HepG2 (cell line): ENCODE measurements at regions not wholly inside any gene's neighbourhood (a gene's known extent, or its start where the extent isn't known, plus 50 kb on each side); places are given as distances from the start of the nearest gene placed in this dataset.

Experiments
- ATAC-seq: fragments of 200-7000 bp; cut with Tn5 transposase; 3 replicates; pipeline ENCODE4 v1.9.1; 2020; ENCODE audit warnings: mild to moderate bottlenecking, moderate library complexity
- BruUV-seq: library from RNA; stranded (reverse); fragments of 400-500 nt; replicated peaks from 2 replicates; lab custom pipeline; 2021; lab: Mats Ljungman, UMichigan
- CTCF ChIA-PET: fragments of 300-600 bp; formaldehyde crosslinking; extraction: SDS; loops from one replicate; lab custom pipeline; 2021; ENCODE audit warnings: low total read pairs, inconsistent platforms, low intra/inter-chr PET ratio; lab: Yijun Ruan, JAX
- POLR2A ChIA-PET: fragments of 350-600 bp; sonication (Branson Sonifier 250); formaldehyde crosslinking; loops from one replicate; lab custom pipeline; 2020; ENCODE audit warnings: antibody characterized with exemption, inconsistent platforms; lab: Yijun Ruan, JAX
- DNase-seq: peaks from one replicate; pipeline ENCODE4 v3.0.0-alpha.2; 2015; ENCODE audit warnings: low spot score
- FAIRE-seq: peaks from 3 replicates; lab custom pipeline; 2011; peaks lifted over from hg19 to GRCh38; lab: Jason Lieb, UNC
- H2AFZ ChIP-seq: one replicate; pipeline ENCODE4 v1.6.1; 2011; ENCODE audit warnings: low read length, inconsistent platforms
- H3K27ac ChIP-seq: fragments of 300-600 bp; 3 replicates; pipeline ENCODE4 v1.8.0; 2011; ENCODE audit warnings: mixed run types, mild to moderate bottlenecking, mixed read lengths, low read length, inconsistent platforms; ENCODE audit not compliant: insufficient read depth; ENCODE audit errors: extremely low read length
- H3K27me3 ChIP-seq, 2 experiments: fragments of 200-600 bp in 1 of 2; 2 replicates in 1 of 2; 3 replicates in 1 of 2; pipeline versions ENCODE4 v1.6.0 to v1.8.0; 2011; ENCODE audit warnings: low read length in 2 of 2, mild to moderate bottlenecking in 2 of 2, moderate library complexity in 2 of 2, inconsistent platforms in 1 of 2; ENCODE audit not compliant: insufficient read depth in 2 of 2, control insufficient read depth in 1 of 2
- H3K36me3 ChIP-seq, 2 experiments: fragments of 200-600 bp in 1 of 2; replicated peaks in 1 of 2; 2 replicates in 1 of 2; 3 replicates in 1 of 2; pipeline versions ENCODE4 v1.5.1 to v1.8.0; 2011; ENCODE audit warnings: low read length in 2 of 2, inconsistent platforms in 1 of 2; ENCODE audit not compliant: insufficient read depth in 2 of 2, control insufficient read depth in 1 of 2
- H3K4me1 ChIP-seq: 2 replicates; pipeline ENCODE4 v1.5.1; 2012; ENCODE audit warnings: low read length, inconsistent platforms; ENCODE audit not compliant: insufficient read depth
- H3K4me2 ChIP-seq: 2 replicates; pipeline ENCODE4 v1.6.0; 2011; ENCODE audit warnings: low read depth, low read length, inconsistent platforms
- H3K4me3 ChIP-seq, 3 experiments: fragments of 200-600 bp in 1 of 3; sonication (generic), shearing (Covaris generic) in 1 of 3; replicated peaks in 1 of 3; 2 replicates each; pipeline ENCODE4 v1.5.1; 2011 to 2016; ENCODE audit warnings: low read length in 3 of 3, inconsistent platforms in 2 of 3, low read depth in 2 of 3, mild to moderate bottlenecking in 2 of 3, control low read depth in 1 of 3, mixed read lengths in 1 of 3; ENCODE audit not compliant: insufficient read depth in 1 of 3
- H3K79me2 ChIP-seq: one replicate; pipeline ENCODE4 v1.6.1; 2011; ENCODE audit warnings: low read length, inconsistent platforms; ENCODE audit not compliant: insufficient read depth
- H3K9ac ChIP-seq: 2 replicates; pipeline ENCODE4 v1.6.0; 2011; ENCODE audit warnings: mild to moderate bottlenecking, low read depth, low read length, inconsistent platforms; ENCODE audit not compliant: insufficient read depth
- H3K9me3 ChIP-seq: 2 replicates; pipeline ENCODE4 v1.5.1; 2012; ENCODE audit warnings: mild to moderate bottlenecking, low read length
- H4K20me1 ChIP-seq: 2 replicates; pipeline ENCODE4 v1.6.0; 2011; ENCODE audit warnings: inconsistent platforms, mild to moderate bottlenecking, low read length, moderate library complexity; ENCODE audit not compliant: insufficient read depth
- ARID2 ChIP-seq: sonication (generic); formaldehyde crosslinking; IDR thresholded peaks from 2 replicates; pipeline ENCODE4 v1.8.1; 2022; ENCODE audit warnings: mild to moderate bottlenecking, missing genetic modification reagents, borderline replicate concordance
- CHD4 ChIP-seq: fragments of 200-600 bp; sonication (generic); IDR thresholded peaks from 2 replicates; pipeline ENCODE4 v1.7.0; 2017; ENCODE audit warnings: mild to moderate bottlenecking, low read length, borderline replicate concordance
- ETV6 ChIP-seq: sonication (generic); formaldehyde crosslinking; conservative IDR thresholded peaks from 2 replicates; pipeline ENCODE4 v1.4.0; 2020; ENCODE audit warnings: missing genetic modification reagents
- FOXM1 ChIP-seq: sonication (generic); formaldehyde crosslinking; IDR thresholded peaks from 2 replicates; pipeline ENCODE4 v1.5.0; 2020; ENCODE audit warnings: missing genetic modification reagents
- HDAC2 ChIP-seq: sonication (generic); formaldehyde crosslinking; IDR thresholded peaks from 2 replicates; pipeline ENCODE4 v1.4.0; 2020; ENCODE audit warnings: missing genetic modification reagents
- JARID2 ChIP-seq: sonication (generic); formaldehyde crosslinking; IDR thresholded peaks from 2 replicates; pipeline ENCODE4 v1.8.1; 2023; ENCODE audit warnings: missing genetic modification reagents, inconsistent platforms; ENCODE audit not compliant: insufficient replicate concordance
- JUN ChIP-seq: sonication (generic); formaldehyde crosslinking; IDR thresholded peaks from 2 replicates; pipeline ENCODE4 v1.4.0; 2020; ENCODE audit warnings: mild to moderate bottlenecking, missing genetic modification reagents
- MAFK ChIP-seq, 2 experiments: IDR thresholded peaks in 1 of 2; conservative IDR thresholded peaks in 1 of 2; 2 replicates each; pipeline ENCODE4 v1.6.1; 2011; ENCODE audit warnings: improper control_type of control experiment in 2 of 2, low read length in 2 of 2
- NFE2L1 ChIP-seq: sonication (generic); formaldehyde crosslinking; IDR thresholded peaks from 2 replicates; pipeline ENCODE4 v1.4.0; 2020; ENCODE audit warnings: missing genetic modification reagents, mild to moderate bottlenecking, borderline replicate concordance
- POLR2G ChIP-seq: fragments of 200-400 bp; formaldehyde crosslinking; IDR thresholded peaks from 2 replicates; pipeline ENCODE4 v1.6.1; 2018; ENCODE audit warnings: mild to moderate bottlenecking, low read depth, low read length, moderate library complexity
- SMAD3 ChIP-seq: sonication (generic); formaldehyde crosslinking; IDR thresholded peaks from 2 replicates; pipeline ENCODE4 v1.4.0; 2020; ENCODE audit warnings: missing genetic modification reagents
- TCF7L2 ChIP-seq: IDR thresholded peaks from 2 replicates; pipeline ENCODE4 v1.6.1; 2011; ENCODE audit warnings: mild to moderate bottlenecking, low read depth, low read length, moderate library complexity
- TFDP2 ChIP-seq: sonication (generic); formaldehyde crosslinking; IDR thresholded peaks from 2 replicates; pipeline ENCODE4 v1.4.0; 2020; ENCODE audit warnings: missing genetic modification reagents
- ZBTB3 ChIP-seq: sonication (generic); formaldehyde crosslinking; IDR thresholded peaks from 2 replicates; pipeline ENCODE4 v1.4.0; 2020; ENCODE audit warnings: low read depth, mild to moderate bottlenecking, moderate library complexity, missing genetic modification reagents, borderline replicate concordance
- ZNF12 ChIP-seq: sonication (generic); formaldehyde crosslinking; IDR thresholded peaks from 2 replicates; pipeline ENCODE4 v1.5.0; 2020; ENCODE audit warnings: missing genetic modification reagents
- ZNF260 ChIP-seq: sonication (generic); formaldehyde crosslinking; IDR thresholded peaks from 2 replicates; pipeline ENCODE4 v1.4.0; 2020; ENCODE audit warnings: missing genetic modification reagents, low read depth, mild to moderate bottlenecking, borderline replicate concordance
- ZNF552 ChIP-seq: sonication (generic); formaldehyde crosslinking; IDR thresholded peaks from 2 replicates; pipeline ENCODE4 v1.9.0; 2022; ENCODE audit warnings: missing genetic modification reagents, mild to moderate bottlenecking, borderline replicate concordance
- ZNF616 ChIP-seq: sonication (generic); formaldehyde crosslinking; IDR thresholded peaks from 2 replicates; pipeline ENCODE4 v1.5.0; 2020; ENCODE audit warnings: low read depth, mild to moderate bottlenecking, missing genetic modification reagents
- ZNF792 ChIP-seq: IDR thresholded peaks from 2 replicates; pipeline ENCODE4 v1.6.1; 2016
- WGBS: methylation state at CpG from one replicate; pipeline ENCODE4 v1.1.6; 2017; ENCODE audit warnings: low lambda C conversion rate; 5-methylcytosine and 5-hydroxymethylcytosine counted together
- in situ Hi-C: cut with HindIII; loops from 2 replicates; pipeline ENCODE4 v1.10.0; 2017; ENCODE audit warnings: low pct_unique_long_range_greater_than_20kb; ENCODE audit not compliant: extremely low pct_ligation_motif_present
- intact Hi-C: fragments of 100-400 bp; cut with micrococcal nuclease; formaldehyde crosslinking; loops from one replicate; pipeline ENCODE4 v1.10.0; 2022; ENCODE audit not compliant: unreplicated experiment

GRCh38 chr18:61149786-61150185 lies 183.4 kb upstream of the CDH20 start:
- in situ Hi-C loops = no loop called here
- Histone ChIP-seq H3K9me3 (peaks cover 6% of the 10 kb centered on the region; the same call in 1 of the 2 replicates), H3K4me3 (no peak overlapping the region), H3K4me1 (no peaks in the 10 kb centered on the region), H3K4me2 (no peak overlapping the region), H3K27ac (no peak overlapping the region), H3K9ac (no peak overlapping the region), H4K20me1 (no peaks in the 10 kb centered on the region), H3K27me3 (no peaks in the 10 kb centered on the region), H3K79me2 (no peaks in the 10 kb centered on the region), H3K36me3 (no peaks in the 10 kb centered on the region), H2AFZ (no peak overlapping the region)
- TF ChIP-seq MAFK (conservative IDR thresholded peaks at IDR 0.05 in 1 of 2, IDR thresholded peaks at IDR 0.05 in 1 of 2; ENCODE audit: low read length in 2 of 2) (peak; percentile 26 to 34; a peak in 2 of 4 replicates), NFE2L1 (no peak)
- ATAC-seq (no peak), FAIRE-seq (no peak), DNase-seq (no peak)
- intact Hi-C loops = no loop called here
- WGBS = 0% methylated on average over 5 of the region's 5 CpGs
- BruUV-seq = no TSS peak
- POLR2A ChIA-PET = no interaction called here
- CTCF ChIA-PET = no interaction called here

DNA sequence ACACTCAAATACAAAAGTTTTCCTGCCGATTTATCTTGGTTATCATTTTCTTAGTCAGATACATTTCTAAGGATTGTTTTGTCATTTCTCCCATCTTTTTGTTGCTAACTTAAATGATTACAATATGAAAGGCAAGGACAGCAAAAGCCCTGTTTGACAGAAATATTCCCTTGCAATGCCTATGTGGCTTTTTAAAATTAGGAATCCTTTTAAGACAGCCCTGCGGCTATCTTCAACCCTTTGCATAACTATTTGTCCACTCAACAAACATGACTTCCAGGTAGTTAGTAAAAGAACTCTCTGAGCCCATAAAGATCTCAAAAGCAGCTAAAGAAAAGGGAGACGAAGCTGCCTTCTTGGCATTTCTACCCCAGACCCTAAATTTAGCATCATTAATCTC lies 179.7 kb upstream of the CDH20 start:
- H3K27ac ChIP-seq = no peak overlapping the region
- H3K9ac ChIP-seq = no peak overlapping the region
- no TSS peak for BruUV-seq
- FAIRE-seq = no peak
- DNase-seq = no peak
- ATAC-seq = no peak
- no peak overlapping the region for H3K4me2 ChIP-seq
- H3K4me1 ChIP-seq = no peaks in the 10 kb centered on the region
- H3K4me3 ChIP-seq = no peak overlapping the region
- in situ Hi-C loops = no loop called here
- intact Hi-C loops = no loop called here
- no peaks in the 10 kb centered on the region for H3K9me3 ChIP-seq
- H2AFZ ChIP-seq = no peak overlapping the region
- 12% methylated on average over 3 of the region's 3 CpGs for WGBS
- H3K36me3 ChIP-seq = no peaks in the 10 kb centered on the region
- POLR2A ChIA-PET = no interaction called here
- H3K27me3 ChIP-seq = no peaks in the 10 kb centered on the region
- no peaks in the 10 kb centered on the region for H3K79me2 ChIP-seq
- CTCF ChIA-PET = no interaction called here
- H4K20me1 ChIP-seq = no peaks in the 10 kb centered on the region
- TF ChIP-seq TCF7L2 = no peak
- TF ChIP-seq ZNF12 (CRISPR knock-in tag) = no peak
- TF ChIP-seq ARID2 = no peak
- no peak for TF ChIP-seq FOXM1 (CRISPR knock-in tag)
- TF ChIP-seq ZBTB3 (CRISPR knock-in tag) = no peak
- TF ChIP-seq ETV6 (CRISPR knock-in tag) = no peak
- no peak for TF ChIP-seq POLR2G
- TF ChIP-seq SMAD3 (CRISPR knock-in tag) = no peak
- no peak for TF ChIP-seq HDAC2 (CRISPR knock-in tag)
- TF ChIP-seq JARID2 (CRISPR knock-in tag) = no peak
- no peak for TF ChIP-seq ZNF616 (CRISPR knock-in tag)
- no peak for TF ChIP-seq CHD4
- no peak for TF ChIP-seq JUN (CRISPR knock-in tag)
- no peak for TF ChIP-seq TFDP2
- no peak for TF ChIP-seq ZNF792 (CRISPR knock-in tag)
- TF ChIP-seq ZNF260 = no peak
- no peak for TF ChIP-seq ZNF552 (CRISPR knock-in tag)
